Astrocyte (in vitro differentiated cells and primary cell): ENCODE measurements at regions not wholly inside any gene's neighbourhood (a gene's known extent, or its start where the extent isn't known, plus 50 kb on each side); places are given as distances from the start of the nearest gene placed in this dataset.

ENCODE experiments used
- DNase-seq: peaks from one replicate; pipeline ENCODE4 v3.0.0-alpha.2; 2010; ENCODE audit warnings: low read depth
- FAIRE-seq: peaks from 2 replicates; lab custom pipeline; 2011; peaks lifted over from hg19 to GRCh38; lab: Jason Lieb, UNC
- H2AFZ ChIP-seq: 2 replicates; pipeline ENCODE4 v1.6.0; 2012; ENCODE audit warnings: low read depth, low read length, inconsistent platforms
- H3K27ac ChIP-seq: 2 replicates; pipeline ENCODE4 v1.5.1; 2011; ENCODE audit warnings: low read depth, low read length, inconsistent platforms
- H3K27me3 ChIP-seq: 2 replicates; pipeline ENCODE4 v1.6.0; 2011; ENCODE audit warnings: low read length, inconsistent platforms; ENCODE audit not compliant: insufficient read depth
- H3K36me3 ChIP-seq: 2 replicates; pipeline ENCODE4 v1.5.1; 2011; ENCODE audit warnings: low read length, inconsistent platforms; ENCODE audit not compliant: insufficient read depth
- H3K4me1 ChIP-seq: 2 replicates; pipeline ENCODE4 v1.5.1; 2011; ENCODE audit warnings: low read length, inconsistent platforms; ENCODE audit not compliant: insufficient read depth
- H3K4me2 ChIP-seq: 2 replicates; pipeline ENCODE4 v1.6.0; 2012; ENCODE audit warnings: low read length, inconsistent platforms
- H3K4me3 ChIP-seq: 2 replicates; pipeline ENCODE4 v1.5.1; 2011; ENCODE audit warnings: low read depth, mild to moderate bottlenecking, low read length, inconsistent platforms; ENCODE audit not compliant: insufficient read depth
- H3K79me2 ChIP-seq: 2 replicates; pipeline ENCODE4 v1.6.0; 2012; ENCODE audit warnings: mild to moderate bottlenecking, low read length, inconsistent platforms; ENCODE audit not compliant: insufficient read depth
- H3K9ac ChIP-seq: 2 replicates; pipeline ENCODE4 v1.6.0; 2012; ENCODE audit warnings: mild to moderate bottlenecking, low read length, inconsistent platforms
- H3K9me3 ChIP-seq: 2 replicates; pipeline ENCODE4 v1.5.1; 2012; ENCODE audit warnings: low read depth, mild to moderate bottlenecking, low read length, inconsistent platforms; ENCODE audit not compliant: insufficient read depth
- H4K20me1 ChIP-seq: 2 replicates; pipeline ENCODE4 v1.6.0; 2012; ENCODE audit warnings: low read length, inconsistent platforms; ENCODE audit not compliant: insufficient read depth
- H3K27ac Mint-ChIP-seq: one replicate; pipeline ENCODE4 v1.8.0; 2021; ENCODE audit warnings: mild to moderate bottlenecking, mixed read lengths; ENCODE audit not compliant: unreplicated experiment
- H3K27me3 Mint-ChIP-seq: one replicate; pipeline ENCODE4 v1.8.0; 2021; ENCODE audit warnings: low read depth, mixed read lengths; ENCODE audit not compliant: unreplicated experiment
- H3K36me3 Mint-ChIP-seq: one replicate; pipeline ENCODE4 v1.8.0; 2021; ENCODE audit warnings: low read depth, mixed read lengths; ENCODE audit not compliant: unreplicated experiment
- H3K4me1 Mint-ChIP-seq: one replicate; pipeline ENCODE4 v1.8.0; 2021; ENCODE audit warnings: low read depth, mixed read lengths; ENCODE audit not compliant: unreplicated experiment
- H3K4me3 Mint-ChIP-seq: one replicate; pipeline ENCODE4 v1.8.0; 2021; ENCODE audit warnings: mild to moderate bottlenecking, moderate library complexity, mixed read lengths; ENCODE audit not compliant: unreplicated experiment
- H3K9me3 Mint-ChIP-seq: one replicate; pipeline ENCODE4 v1.8.0; 2021; ENCODE audit warnings: mild to moderate bottlenecking, mixed read lengths; ENCODE audit not compliant: unreplicated experiment
- CTCF ChIP-seq: IDR thresholded peaks from 2 replicates; pipeline ENCODE4 v1.5.1; 2011; ENCODE audit warnings: low read depth, mild to moderate bottlenecking, inconsistent platforms, low read length, moderate library complexity; ENCODE audit not compliant: insufficient read depth
- EZH2 ChIP-seq: IDR thresholded peaks from 2 replicates; pipeline ENCODE4 v1.6.1; 2012; ENCODE audit warnings: mild to moderate bottlenecking, low read length, inconsistent platforms; ENCODE audit not compliant: insufficient read depth

- Histone ChIP-seq H3K27ac (no peak overlapping the region), H3K27me3 (no peaks in the 10 kb centered on the region), H3K9ac (no peak overlapping the region), H3K36me3 (no peaks in the 10 kb centered on the region), H3K79me2 (no peaks in the 10 kb centered on the region), H3K4me3 (no peak overlapping the region), H4K20me1 (no peaks in the 10 kb centered on the region), H3K4me2 (no peak overlapping the region), H2AFZ (no peak overlapping the region), H3K4me1 (no peaks in the 10 kb centered on the region), H3K9me3 (no peaks in the 10 kb centered on the region)
- no peak for DNase-seq
- no peak overlapping the region for H3K27ac Mint-ChIP-seq
- peaks cover 6% of the 10 kb centered on the region for H3K9me3 Mint-ChIP-seq
- no peaks in the 10 kb centered on the region for H3K27me3 Mint-ChIP-seq
- FAIRE-seq, result no peak
- H3K36me3 Mint-ChIP-seq, result no peaks in the 10 kb centered on the region
- TF ChIP-seq CTCF, result no peak
- TF ChIP-seq EZH2, result no peak
- H3K4me3 Mint-ChIP-seq, result no peak overlapping the region
- H3K4me1 Mint-ChIP-seq, result no peaks in the 10 kb centered on the region
Observed at GRCh38 chr6:87763901-87764300, 61.9 kb upstream of the AKIRIN2 start.

- TF ChIP-seq CTCF, result no peak
- no peak for TF ChIP-seq EZH2
- no peaks in the 10 kb centered on the region for H3K36me3 Mint-ChIP-seq
- Histone ChIP-seq H3K27me3 (no peaks in the 10 kb centered on the region), H2AFZ (no peak overlapping the region), H3K79me2 (no peaks in the 10 kb centered on the region), H3K27ac (no peak overlapping the region), H3K4me3 (no peak overlapping the region), H3K9me3 (no peaks in the 10 kb centered on the region), H3K9ac (no peak overlapping the region), H3K4me2 (no peak overlapping the region), H4K20me1 (no peaks in the 10 kb centered on the region), H3K4me1 (no peaks in the 10 kb centered on the region), H3K36me3 (no peaks in the 10 kb centered on the region)
- H3K27me3 Mint-ChIP-seq, result no peaks in the 10 kb centered on the region
- DNase-seq (no peak), FAIRE-seq (no peak)
- no peak overlapping the region for H3K4me3 Mint-ChIP-seq
- peaks cover 6% of the 10 kb centered on the region for H3K9me3 Mint-ChIP-seq
- no peak overlapping the region for H3K27ac Mint-ChIP-seq
- no peaks in the 10 kb centered on the region for H3K4me1 Mint-ChIP-seq
Observed at GRCh38 chr6:87763276-87763675, 61.2 kb upstream of the AKIRIN2 start.

DNA sequence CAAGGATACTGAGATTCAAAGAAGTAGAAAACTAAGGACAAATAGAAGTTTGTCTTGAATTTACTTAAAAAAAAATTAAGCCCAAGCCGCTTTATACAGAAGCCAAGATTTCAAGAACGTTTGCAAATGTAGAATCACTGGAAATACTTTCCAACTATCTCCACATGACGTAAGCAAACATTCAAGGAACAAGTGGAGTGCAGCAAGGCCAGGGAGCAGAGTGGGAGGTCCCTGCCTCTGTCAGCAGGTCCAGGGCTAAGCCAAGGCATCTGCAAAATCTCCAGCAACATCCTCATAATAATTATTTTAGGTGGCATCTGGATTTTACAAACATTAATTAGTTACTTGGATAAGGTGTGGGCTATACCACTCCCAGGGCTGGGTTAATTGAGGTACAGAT is 60.1 kb upstream of the AKIRIN2 start:
- peaks cover 6% of the 10 kb centered on the region for H3K9me3 Mint-ChIP-seq
- no peak for FAIRE-seq
- H3K27me3 ChIP-seq, result no peaks in the 10 kb centered on the region
- no peaks in the 10 kb centered on the region for H3K79me2 ChIP-seq
- no peak overlapping the region for H3K4me2 ChIP-seq
- no peaks in the 10 kb centered on the region for H3K36me3 ChIP-seq
- H3K27ac ChIP-seq, result no peak overlapping the region
- TF ChIP-seq EZH2 (no peak), CTCF (no peak)
- H3K4me3 Mint-ChIP-seq, result no peak overlapping the region
- H3K36me3 Mint-ChIP-seq, result no peaks in the 10 kb centered on the region
- no peak for DNase-seq
- H3K4me3 ChIP-seq, result no peak overlapping the region
- H3K27ac Mint-ChIP-seq, result no peak overlapping the region
- H4K20me1 ChIP-seq, result no peaks in the 10 kb centered on the region
- no peak overlapping the region for H2AFZ ChIP-seq
- H3K9me3 ChIP-seq, result no peaks in the 10 kb centered on the region
- peaks cover 4% of the 10 kb centered on the region for H3K4me1 ChIP-seq
- no peak overlapping the region for H3K9ac ChIP-seq
- H3K27me3 Mint-ChIP-seq, result no peaks in the 10 kb centered on the region
- H3K4me1 Mint-ChIP-seq, result no peaks in the 10 kb centered on the region
